ENCODE measurements at regions not wholly inside any gene's neighbourhood (a gene's known extent, or its start where the extent isn't known, plus 50 kb on each side); places are given as distances from the start of the nearest gene placed in this dataset.

- no peaks in the 10 kb centered on the region for H3K27me3 Mint-ChIP-seq
- CTCF ChIA-PET: no interaction called here
- H3K36me3 Mint-ChIP-seq: no peaks in the 10 kb centered on the region
- H3K27ac Mint-ChIP-seq: no peak overlapping the region
- H3K9me3 Mint-ChIP-seq: peaks cover 2% of the 10 kb centered on the region
- no peaks in the 10 kb centered on the region for H3K4me1 Mint-ChIP-seq
- no peak for DNase-seq
- no peak overlapping the region for H3K4me3 Mint-ChIP-seq
Measured at GRCh38 chrX:8105531-8105930, 65.5 kb downstream of the VCX2 start.

GRCh38 chrX:8103655-8104054 is 67.4 kb downstream of the VCX2 start:
- CTCF ChIA-PET: no interaction called here
- Mint-ChIP-seq H3K27ac (no peak overlapping the region), H3K9me3 (peaks cover 2% of the 10 kb centered on the region), H3K4me1 (no peaks in the 10 kb centered on the region), H3K36me3 (no peaks in the 10 kb centered on the region), H3K27me3 (no peaks in the 10 kb centered on the region), H3K4me3 (no peak overlapping the region)
- DNase-seq: no peak

- Mint-ChIP-seq H3K27me3 (no peaks in the 10 kb centered on the region), H3K4me1 (no peaks in the 10 kb centered on the region), H3K9me3 (no peaks in the 10 kb centered on the region), H3K4me3 (no peak overlapping the region), H3K36me3 (no peaks in the 10 kb centered on the region), H3K27ac (no peak overlapping the region)
- DNase-seq: no peak
- CTCF ChIA-PET: no interaction called here
Measured at GRCh38 chrX:8091510-8091909, 79.6 kb downstream of the VCX2 start.

GRCh38 chrX:8090906-8091305 is 80.2 kb downstream of the VCX2 start:
- H3K9me3 Mint-ChIP-seq: no peaks in the 10 kb centered on the region
- no peaks in the 10 kb centered on the region for H3K27me3 Mint-ChIP-seq
- no peaks in the 10 kb centered on the region for H3K36me3 Mint-ChIP-seq
- CTCF ChIA-PET: no interaction called here
- no peak overlapping the region for H3K4me3 Mint-ChIP-seq
- no peak for DNase-seq
- H3K27ac Mint-ChIP-seq: no peak overlapping the region
- H3K4me1 Mint-ChIP-seq: no peaks in the 10 kb centered on the region

- no peak for DNase-seq
- Mint-ChIP-seq H3K9me3 (no peaks in the 10 kb centered on the region), H3K27me3 (no peaks in the 10 kb centered on the region), H3K4me3 (no peak overlapping the region), H3K27ac (no peak overlapping the region), H3K4me1 (no peaks in the 10 kb centered on the region), H3K36me3 (no peaks in the 10 kb centered on the region)
- CTCF ChIA-PET: no interaction called here
Measured at GRCh38 chrX:8090482-8090881, 80.6 kb downstream of the VCX2 start.

GRCh38 chrX:8089141-8089540 is 81.9 kb downstream of the VCX2 start:
- H3K27me3 Mint-ChIP-seq: no peaks in the 10 kb centered on the region
- DNase-seq: no peak
- H3K9me3 Mint-ChIP-seq: no peaks in the 10 kb centered on the region
- no peak overlapping the region for H3K4me3 Mint-ChIP-seq
- no peaks in the 10 kb centered on the region for H3K4me1 Mint-ChIP-seq
- CTCF ChIA-PET: no interaction called here
- no peaks in the 10 kb centered on the region for H3K36me3 Mint-ChIP-seq
- no peak overlapping the region for H3K27ac Mint-ChIP-seq

GRCh38 chrX:8084006-8084405 is 87.1 kb downstream of the VCX2 start:
- CTCF ChIA-PET: no interaction called here
- Mint-ChIP-seq H3K27ac (no peak overlapping the region), H3K4me3 (no peak overlapping the region), H3K36me3 (no peaks in the 10 kb centered on the region), H3K27me3 (no peaks in the 10 kb centered on the region), H3K9me3 (no peaks in the 10 kb centered on the region), H3K4me1 (no peaks in the 10 kb centered on the region)
- no peak for DNase-seq

- Mint-ChIP-seq H3K27ac (no peak overlapping the region), H3K4me3 (no peak overlapping the region), H3K4me1 (no peaks in the 10 kb centered on the region), H3K36me3 (no peaks in the 10 kb centered on the region), H3K27me3 (no peaks in the 10 kb centered on the region), H3K9me3 (no peaks in the 10 kb centered on the region)
- DNase-seq: no peak
- CTCF ChIA-PET: no interaction called here
Measured at GRCh38 chrX:8083286-8083685, 87.8 kb downstream of the VCX2 start.

GRCh38 chrX:8075636-8076035 is 95.4 kb downstream of the VCX2 start:
- H3K36me3 Mint-ChIP-seq: no peaks in the 10 kb centered on the region
- H3K9me3 Mint-ChIP-seq: no peaks in the 10 kb centered on the region
- no peaks in the 10 kb centered on the region for H3K27me3 Mint-ChIP-seq
- CTCF ChIA-PET: no interaction called here
- no peak overlapping the region for H3K4me3 Mint-ChIP-seq
- no peaks in the 10 kb centered on the region for H3K4me1 Mint-ChIP-seq
- H3K27ac Mint-ChIP-seq: no peak overlapping the region
- no peak for DNase-seq

- Mint-ChIP-seq H3K9me3 (no peaks in the 10 kb centered on the region), H3K27ac (no peak overlapping the region), H3K27me3 (no peaks in the 10 kb centered on the region), H3K4me1 (no peaks in the 10 kb centered on the region), H3K4me3 (no peak overlapping the region), H3K36me3 (no peaks in the 10 kb centered on the region)
- CTCF ChIA-PET: no interaction called here
- no peak for DNase-seq
Measured at GRCh38 chrX:8067754-8068462, 103.2 kb downstream of the VCX2 start.

- Mint-ChIP-seq H3K36me3 (no peaks in the 10 kb centered on the region), H3K4me3 (no peak overlapping the region), H3K4me1 (no peaks in the 10 kb centered on the region), H3K27me3 (no peaks in the 10 kb centered on the region), H3K27ac (no peak overlapping the region), H3K9me3 (no peaks in the 10 kb centered on the region)
- CTCF ChIA-PET: no interaction called here
- no peak for DNase-seq
Measured at GRCh38 chrX:8052909-8053308, 118.2 kb downstream of the VCX2 start.

- no peak overlapping the region for H3K4me3 Mint-ChIP-seq
Measured at GRCh38 chrX:8049827-8050226, 121.2 kb downstream of the VCX2 start.

GRCh38 chrX:8048466-8048865 is 121.3 kb upstream of the PNPLA4 start:
- H3K36me3 Mint-ChIP-seq: no peaks in the 10 kb centered on the region
- H3K4me1 Mint-ChIP-seq: no peaks in the 10 kb centered on the region
- no peaks in the 10 kb centered on the region for H3K27me3 Mint-ChIP-seq
- no peak overlapping the region for H3K27ac Mint-ChIP-seq
- CTCF ChIA-PET: no interaction called here
- no peak overlapping the region for H3K4me3 Mint-ChIP-seq
- no peak for DNase-seq
- H3K9me3 Mint-ChIP-seq: no peaks in the 10 kb centered on the region

More at GRCh38 chrX:8049827-8050226, 121.2 kb downstream of the VCX2 start:
- CTCF ChIA-PET: no interaction called here
- DNase-seq: no peak
- H3K36me3 Mint-ChIP-seq: no peaks in the 10 kb centered on the region
- no peaks in the 10 kb centered on the region for H3K4me1 Mint-ChIP-seq
- no peaks in the 10 kb centered on the region for H3K9me3 Mint-ChIP-seq
- H3K27me3 Mint-ChIP-seq: no peaks in the 10 kb centered on the region
- H3K27ac Mint-ChIP-seq: no peak overlapping the region

- no peaks in the 10 kb centered on the region for H3K4me1 Mint-ChIP-seq
- no peaks in the 10 kb centered on the region for H3K27me3 Mint-ChIP-seq
- no peaks in the 10 kb centered on the region for H3K9me3 Mint-ChIP-seq
- H3K27ac Mint-ChIP-seq: no peak overlapping the region
- H3K36me3 Mint-ChIP-seq: no peaks in the 10 kb centered on the region
- no peak for DNase-seq
- H3K4me3 Mint-ChIP-seq: no peak overlapping the region
- CTCF ChIA-PET: no interaction called here
Measured at GRCh38 chrX:8044947-8045346, 117.7 kb upstream of the PNPLA4 start.

GRCh38 chrX:8043546-8043945 is 116.3 kb upstream of the PNPLA4 start:
- Mint-ChIP-seq H3K4me3 (no peak overlapping the region), H3K27ac (no peak overlapping the region), H3K4me1 (no peaks in the 10 kb centered on the region), H3K27me3 (no peaks in the 10 kb centered on the region), H3K9me3 (no peaks in the 10 kb centered on the region), H3K36me3 (no peaks in the 10 kb centered on the region)
- no peak for DNase-seq
- CTCF ChIA-PET: no interaction called here

GRCh38 chrX:8043121-8043520 is 115.9 kb upstream of the PNPLA4 start:
- no peaks in the 10 kb centered on the region for H3K27me3 Mint-ChIP-seq
- H3K36me3 Mint-ChIP-seq: no peaks in the 10 kb centered on the region
- H3K9me3 Mint-ChIP-seq: no peaks in the 10 kb centered on the region
- no peak for DNase-seq
- CTCF ChIA-PET: no interaction called here
- peaks cover 1% of the 10 kb centered on the region for H3K4me1 Mint-ChIP-seq
- H3K4me3 Mint-ChIP-seq: no peak overlapping the region
- no peak overlapping the region for H3K27ac Mint-ChIP-seq

Measured in activated naive CD4-positive, alpha-beta T cell treated with anti-CD3 and anti-CD28 coated beads, Interleukin-2, amount 10 ng/mL, durations not matched to agents 7 days and 5 days (primary cell).